ENCODE measurements at regions not wholly inside any gene's neighbourhood (a gene's known extent, or its start where the extent isn't known, plus 50 kb on each side); places are given as distances from the start of the nearest gene placed in this dataset.
"Not testable (repeated sequence)": the region's sequence is repeated elsewhere in the genome, so short reads cannot be mapped to it uniquely, and the experiment has no call there.

DNA sequence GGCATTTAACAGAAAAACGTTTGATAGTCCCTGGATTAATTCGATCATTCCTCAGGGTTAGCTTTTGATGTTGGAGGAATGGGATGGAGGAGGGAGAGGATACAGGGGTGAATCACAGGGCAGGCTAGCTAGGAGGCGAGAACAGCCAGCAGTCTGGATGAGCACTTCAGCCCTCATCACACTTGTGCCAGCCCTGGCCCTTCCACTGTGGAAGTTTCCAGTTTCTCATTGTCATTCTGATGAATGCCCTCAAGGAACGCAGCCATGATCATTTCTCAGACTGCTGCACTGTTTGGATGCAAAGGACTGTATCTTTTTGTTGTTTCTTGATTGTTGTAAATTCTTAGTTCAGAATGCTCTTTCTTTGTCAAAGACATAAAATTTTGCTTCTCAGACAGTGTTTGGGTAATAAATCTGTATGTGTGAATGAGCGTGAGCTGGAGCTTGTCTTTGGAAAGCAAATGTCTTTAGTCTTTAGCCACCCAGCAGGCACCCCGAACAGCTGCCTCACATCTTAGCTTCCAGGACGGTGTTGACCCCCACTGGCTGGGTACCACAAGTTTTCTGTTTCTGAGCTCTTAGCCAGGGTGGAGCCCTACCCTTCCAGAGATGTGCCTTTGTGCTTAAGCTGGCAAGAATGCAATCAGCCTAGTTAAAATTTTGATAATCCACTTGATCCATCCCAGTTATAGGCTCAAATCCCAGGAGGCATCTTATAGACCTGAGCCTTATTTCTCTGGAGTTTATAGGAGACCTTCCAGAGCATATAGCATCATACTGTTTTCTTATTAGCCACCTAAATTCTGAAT is 121.1 kb downstream of the PDCD6IP start:
- no peak for DNase-seq

DNA sequence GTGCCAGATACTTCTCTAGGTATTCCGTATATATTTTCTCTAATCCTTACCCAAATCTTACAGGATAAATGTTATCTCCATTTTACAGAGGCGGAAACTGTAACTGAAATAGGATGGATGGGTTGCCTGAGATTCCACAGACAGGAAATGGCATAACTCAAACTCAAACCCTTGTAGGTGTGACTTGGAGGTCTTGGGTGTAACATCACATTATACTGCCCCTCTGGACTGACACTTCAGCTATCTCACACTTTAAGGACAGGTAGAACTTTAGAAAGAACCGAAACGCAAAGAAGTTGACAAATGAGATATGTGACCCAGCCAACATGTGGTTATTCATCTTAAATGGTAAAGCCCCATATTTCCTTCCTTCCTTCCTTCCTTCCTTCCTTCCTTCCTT is 122.1 kb downstream of the PDCD6IP start:
- no peak for DNase-seq

DNA sequence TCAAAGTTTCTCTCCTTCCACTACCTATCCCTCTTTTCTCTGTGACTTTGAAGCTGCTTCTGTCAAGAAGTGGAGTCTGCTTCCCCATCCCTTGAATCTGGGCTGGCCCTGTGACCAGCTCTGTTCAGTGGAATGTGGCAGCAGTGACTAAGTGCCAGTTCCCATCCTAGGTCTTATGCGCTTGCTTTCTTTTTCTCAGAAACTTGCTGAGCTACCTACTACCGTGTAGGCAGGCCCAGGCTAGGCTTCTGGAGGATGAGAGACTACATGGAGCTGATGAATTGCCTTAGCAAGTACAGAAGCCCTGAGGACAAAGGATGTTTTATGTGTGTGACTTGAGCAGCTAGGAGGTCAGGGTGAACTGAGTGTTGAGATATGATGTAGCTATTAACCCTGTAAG is 123.2 kb downstream of the PDCD6IP start:
- no peak for DNase-seq

DNA sequence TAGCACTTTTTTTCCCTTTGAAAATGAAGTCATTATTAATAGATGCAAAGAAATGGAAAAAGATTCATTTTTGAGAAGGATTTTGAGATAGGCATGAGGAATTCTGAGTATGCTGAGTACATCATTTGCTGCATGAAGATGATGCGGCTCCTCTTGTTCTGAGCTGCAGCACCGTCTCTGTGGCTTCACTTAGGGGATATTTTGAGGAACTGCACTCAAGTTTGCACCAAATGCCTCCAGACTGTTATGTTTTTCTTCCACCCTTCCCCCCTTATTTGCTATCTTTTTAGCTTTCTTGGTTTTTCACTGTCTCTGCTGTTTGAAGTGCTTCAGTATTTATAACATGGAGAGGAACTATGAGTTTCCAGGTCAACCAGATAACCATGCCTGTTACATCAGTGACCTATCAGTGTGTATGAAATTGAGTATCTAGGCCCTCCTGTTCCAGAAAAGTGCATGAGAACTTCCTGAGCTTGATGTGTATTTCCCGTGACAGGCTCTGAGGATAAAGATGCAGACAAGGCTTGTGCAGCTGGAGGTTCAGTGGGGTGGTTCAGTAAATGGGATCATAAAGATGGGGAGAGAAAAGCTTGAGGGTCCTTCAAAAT is 128.7 kb downstream of the PDCD6IP start:
- no peak for DNase-seq

DNA sequence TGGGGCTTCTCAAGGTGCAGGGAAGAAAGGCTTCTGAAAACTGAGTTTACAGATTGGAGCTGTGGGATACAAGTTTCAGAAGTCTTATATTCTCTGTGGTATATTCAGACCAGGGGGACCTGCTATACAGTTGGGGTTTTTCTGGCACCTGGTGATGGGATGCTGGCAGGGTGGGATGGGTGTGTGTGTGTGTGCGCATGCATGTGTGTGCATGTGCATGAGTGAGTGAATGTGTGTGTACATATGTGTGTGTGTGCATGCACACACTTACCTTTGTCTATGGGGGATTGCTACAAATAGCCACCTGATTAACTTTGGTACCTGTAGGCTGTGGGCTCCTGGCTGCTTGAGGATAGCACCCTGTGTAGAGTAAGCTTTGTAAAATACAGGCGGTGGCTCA is 131.4 kb downstream of the PDCD6IP start:
- no peak for DNase-seq

DNA sequence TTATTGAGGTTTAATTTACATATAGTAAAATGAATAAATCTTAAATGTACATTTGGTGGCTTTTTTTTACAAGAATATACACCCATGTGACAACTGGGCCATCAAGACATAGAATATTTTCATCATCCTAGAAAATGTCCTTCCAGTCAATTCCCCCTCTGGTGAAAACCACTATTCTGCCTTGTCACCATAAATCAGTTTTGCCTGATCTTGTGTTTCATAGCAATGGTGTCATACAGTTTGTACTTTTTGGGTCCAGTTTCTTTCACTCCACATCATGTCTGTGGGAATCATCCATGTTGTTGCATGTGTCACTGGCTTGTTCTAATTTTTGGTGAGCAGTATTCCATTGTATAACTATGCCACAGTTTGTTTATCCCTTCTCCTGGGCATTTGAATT is 133.1 kb downstream of the PDCD6IP start:
- no peak for DNase-seq

DNA sequence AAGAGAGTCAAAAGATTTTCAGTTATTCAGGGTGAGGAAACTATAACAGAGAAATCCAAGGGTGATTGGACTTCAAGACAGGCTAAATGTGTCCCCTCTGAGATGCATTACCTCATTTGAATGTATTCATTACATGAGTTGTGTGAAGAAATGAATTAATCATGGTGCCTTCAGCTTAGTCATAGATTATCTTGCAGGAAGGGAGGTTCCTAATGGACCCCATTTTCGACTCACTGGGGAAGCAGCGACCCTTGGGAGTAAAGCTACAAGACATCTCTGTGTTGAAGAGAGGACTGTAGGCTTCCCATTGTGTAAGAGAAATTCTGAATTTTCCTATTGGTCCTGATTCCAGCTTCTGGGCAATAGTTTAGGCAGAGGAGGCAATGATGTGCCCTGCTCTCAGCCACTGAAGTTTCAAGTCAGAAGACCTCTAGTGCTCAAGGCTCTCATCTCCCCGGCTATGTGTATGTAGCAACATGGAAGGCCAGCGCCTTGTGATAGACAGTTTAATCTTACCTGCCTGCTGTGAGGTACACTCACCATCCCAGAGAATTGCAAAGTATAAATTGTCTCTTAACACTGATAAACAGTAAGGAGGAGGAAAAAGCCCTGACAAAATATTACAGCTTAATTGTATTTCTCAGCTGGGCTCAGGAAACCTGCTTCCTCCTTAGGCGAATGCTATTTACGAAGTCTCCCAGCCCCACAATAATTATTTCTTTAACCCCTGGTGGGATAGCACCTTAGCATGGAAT is 133.8 kb downstream of the PDCD6IP start:
- no peak for DNase-seq

DNA sequence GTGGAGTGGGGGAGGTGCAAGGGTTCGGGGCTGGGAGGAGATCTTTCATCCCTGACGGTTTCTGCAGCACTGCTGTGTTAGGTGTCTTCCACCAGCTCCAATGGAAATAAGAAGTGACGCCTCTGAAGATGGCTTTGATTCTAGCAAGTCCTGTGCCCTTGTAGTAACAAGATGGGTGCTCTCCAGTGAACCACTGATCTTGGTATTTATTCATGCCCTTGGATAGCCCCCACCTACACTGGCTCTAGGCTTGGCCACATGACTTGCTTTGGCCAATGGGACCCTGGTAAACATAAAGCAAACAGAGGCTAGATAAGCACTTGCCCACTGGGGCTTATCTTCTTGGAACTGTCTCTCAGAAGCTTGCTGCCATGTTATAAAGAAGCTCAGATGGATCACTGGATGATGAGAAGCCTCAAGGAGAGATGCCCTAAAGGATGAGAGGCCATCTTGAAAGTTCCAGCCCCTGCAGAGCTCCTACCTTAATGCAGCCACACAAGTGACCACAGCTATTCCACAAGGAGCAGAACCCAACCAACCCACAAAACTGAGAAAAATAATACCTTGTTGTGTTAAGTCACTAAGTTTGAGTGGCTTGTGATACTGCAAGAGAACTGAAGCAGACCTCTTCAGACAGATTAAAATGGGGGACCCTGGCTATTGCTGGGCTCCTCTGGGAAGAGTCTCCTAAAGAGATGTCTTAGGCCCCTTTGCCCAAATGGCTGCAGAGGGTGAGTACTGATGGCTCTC is 137.9 kb downstream of the PDCD6IP start:
- DNase-seq = no peak

DNA sequence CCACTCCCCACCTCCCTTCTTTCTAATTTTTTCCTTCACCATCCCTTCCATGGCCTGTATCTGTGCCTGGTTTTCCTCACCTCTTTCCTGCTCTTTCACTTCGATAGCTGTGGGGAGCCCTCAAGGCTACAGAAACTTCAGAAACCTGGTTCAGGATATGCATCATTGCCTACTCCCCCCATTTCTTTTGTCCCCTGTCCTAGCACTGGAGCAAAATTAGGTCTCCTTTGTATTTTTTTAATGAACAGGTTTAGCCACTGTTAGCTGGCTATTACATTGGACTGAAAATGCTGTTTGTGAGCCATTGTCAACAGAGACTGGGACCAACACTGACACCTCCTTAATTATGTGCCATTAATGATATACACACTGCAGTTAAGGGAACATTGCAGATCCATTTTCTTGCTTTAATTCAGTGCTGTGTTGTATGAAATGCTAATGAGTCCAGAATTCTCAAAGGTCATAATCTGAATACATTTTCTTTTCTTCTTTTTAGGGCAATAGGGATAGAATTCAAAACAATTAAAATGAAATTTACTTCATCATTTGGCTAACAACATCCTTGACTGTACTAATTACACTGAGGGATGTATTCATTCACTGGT is 138.6 kb downstream of the PDCD6IP start:
- DNase-seq = no peak

DNA sequence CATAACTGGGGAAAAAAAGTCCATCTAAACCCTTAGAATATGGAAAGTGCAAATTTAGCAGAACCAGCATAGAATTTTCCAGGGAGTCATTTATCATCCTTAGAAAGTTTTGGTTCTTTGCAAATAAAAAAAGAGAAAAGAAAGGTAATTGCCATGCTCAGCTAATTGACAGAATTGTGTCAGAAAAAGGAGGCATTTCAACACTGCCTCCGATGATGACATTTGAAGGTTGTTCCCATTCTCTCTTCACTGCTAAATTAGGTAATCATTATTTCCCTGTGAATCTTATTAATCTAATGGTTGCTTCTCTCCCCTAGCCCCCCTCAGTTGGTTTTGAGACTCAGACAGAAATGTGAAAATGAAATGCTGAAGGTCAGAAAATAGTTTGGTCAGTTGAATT is 139.2 kb downstream of the PDCD6IP start:
- no peak for DNase-seq

DNA sequence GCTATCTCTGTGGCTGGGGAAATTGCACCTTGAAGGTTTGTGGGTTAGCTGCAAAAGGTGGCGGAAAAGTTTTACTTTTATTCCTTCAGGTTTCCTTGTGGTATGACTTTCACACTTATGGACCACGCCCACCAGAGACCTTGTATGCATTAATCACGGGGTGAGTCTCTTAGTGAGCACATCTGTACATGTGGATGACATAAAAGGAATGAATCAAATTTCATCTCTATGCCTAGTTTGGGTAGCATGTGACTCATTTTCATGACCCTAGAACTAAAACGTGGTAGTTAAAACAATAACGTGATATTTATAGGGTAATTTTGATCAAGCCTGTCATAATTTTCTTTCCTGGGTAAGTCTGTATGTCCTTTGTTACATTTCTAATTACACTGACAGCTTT is 141.7 kb downstream of the PDCD6IP start:
- DNase-seq = no peak

DNA sequence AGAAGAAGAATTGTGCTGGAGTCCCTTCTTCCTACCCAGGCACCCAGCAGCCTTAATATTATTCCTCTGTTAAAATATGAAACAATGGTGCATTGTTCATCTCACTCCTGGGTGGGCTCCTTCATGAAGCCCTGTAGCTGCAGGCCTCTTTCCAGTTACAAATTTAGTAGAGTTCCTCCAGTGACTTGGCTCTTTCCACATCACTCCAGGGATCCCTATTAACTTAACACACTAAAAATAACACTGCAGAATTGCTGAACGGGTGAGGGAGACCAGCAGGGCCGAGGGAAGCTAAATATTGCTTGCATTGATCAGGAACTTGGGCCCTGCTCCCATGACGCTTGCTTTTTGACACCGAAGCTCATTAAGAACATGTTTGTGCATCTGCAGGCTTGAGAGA is 142.3 kb downstream of the PDCD6IP start:
- DNase-seq = no peak

DNA sequence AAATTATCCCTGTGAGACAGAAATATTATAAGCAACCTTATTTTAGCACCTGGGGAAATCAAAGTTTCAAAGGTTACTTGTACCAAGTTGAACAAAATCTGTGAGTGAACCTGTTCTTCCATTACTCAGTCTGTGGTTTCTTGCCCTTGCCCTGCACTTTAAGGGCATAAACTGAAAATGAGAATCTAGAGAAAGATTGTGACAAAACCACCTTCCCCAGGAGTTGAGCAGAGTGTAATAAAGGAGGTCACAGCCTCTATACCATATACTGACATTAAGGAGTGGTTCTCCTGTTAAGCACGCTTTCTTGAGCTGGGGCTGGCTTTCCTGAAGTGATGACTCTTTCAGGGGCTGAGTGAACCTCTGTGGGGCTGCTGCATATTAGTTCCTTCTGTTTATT is 143.4 kb downstream of the PDCD6IP start:
- DNase-seq = no peak

DNA sequence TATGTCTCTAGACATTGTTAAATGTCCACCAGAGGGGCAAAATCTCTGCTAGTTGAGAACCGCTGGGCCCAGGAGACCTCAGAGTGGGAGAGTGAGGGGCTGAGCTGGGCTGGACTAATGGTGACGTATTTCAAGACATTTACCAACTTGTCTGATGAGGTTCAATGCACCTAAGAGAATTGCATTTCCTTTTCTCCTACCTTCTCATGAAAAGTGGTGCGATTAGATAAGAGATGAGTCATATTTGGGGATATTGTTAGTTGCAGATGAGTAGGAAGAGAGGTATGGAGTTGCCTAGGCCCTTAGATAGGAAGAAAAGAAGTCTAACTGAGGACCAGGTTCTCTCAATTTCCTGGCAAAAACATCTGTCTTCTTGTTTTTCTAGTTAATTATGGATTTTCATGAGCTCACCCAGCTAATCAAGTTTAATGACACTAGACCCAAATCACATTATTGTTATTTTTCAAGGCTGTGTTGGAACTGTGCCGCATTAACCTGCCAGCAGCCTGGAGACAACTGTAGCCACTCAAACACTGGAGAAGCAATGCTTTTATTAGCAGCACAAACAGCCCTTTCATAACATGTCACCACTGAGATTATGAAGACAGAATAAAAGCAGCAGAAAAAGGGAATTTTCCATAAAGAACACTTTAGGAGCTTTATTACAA is 144.2 kb downstream of the PDCD6IP start:
- no peak for DNase-seq

DNA sequence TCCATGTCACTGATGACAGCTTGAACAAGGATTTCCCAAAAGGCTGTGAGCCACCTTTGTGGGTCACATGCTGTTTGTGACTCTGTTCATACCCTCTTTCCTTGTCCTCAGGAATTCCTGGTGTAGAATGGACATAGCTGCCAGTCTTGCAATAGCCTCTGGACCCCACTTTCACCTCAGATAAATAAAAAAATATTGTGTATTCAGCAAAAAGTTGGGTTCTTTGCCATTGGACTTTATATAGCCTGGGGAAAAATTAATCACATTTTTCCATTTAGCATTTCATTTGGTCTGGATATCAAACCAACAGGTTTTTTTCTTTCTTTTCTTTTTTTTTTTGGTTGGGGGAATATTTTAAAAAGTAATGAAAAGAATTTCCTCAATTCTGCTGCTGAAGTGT is 144.8 kb downstream of the PDCD6IP start:
- no peak for DNase-seq

DNA sequence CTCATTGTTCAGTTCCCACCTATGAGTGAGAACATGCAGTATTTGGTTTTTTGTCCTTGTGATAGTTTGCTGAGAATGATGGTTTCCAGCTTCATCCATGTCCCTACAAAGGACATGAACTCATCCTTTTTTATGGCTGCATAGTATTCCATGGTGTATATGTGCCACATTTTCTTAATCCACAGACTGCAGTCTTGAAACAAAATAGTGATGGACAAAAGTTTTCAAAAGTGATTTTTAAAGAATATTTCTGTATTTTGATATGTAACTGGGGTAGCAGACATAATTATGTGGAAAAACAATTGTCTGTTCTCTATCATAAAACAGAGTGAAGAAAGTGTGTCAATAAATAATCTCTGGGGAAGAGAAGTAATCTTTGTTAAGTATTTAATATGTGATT is 148.2 kb downstream of the PDCD6IP start:
- DNase-seq = not testable (repeated sequence)

DNA sequence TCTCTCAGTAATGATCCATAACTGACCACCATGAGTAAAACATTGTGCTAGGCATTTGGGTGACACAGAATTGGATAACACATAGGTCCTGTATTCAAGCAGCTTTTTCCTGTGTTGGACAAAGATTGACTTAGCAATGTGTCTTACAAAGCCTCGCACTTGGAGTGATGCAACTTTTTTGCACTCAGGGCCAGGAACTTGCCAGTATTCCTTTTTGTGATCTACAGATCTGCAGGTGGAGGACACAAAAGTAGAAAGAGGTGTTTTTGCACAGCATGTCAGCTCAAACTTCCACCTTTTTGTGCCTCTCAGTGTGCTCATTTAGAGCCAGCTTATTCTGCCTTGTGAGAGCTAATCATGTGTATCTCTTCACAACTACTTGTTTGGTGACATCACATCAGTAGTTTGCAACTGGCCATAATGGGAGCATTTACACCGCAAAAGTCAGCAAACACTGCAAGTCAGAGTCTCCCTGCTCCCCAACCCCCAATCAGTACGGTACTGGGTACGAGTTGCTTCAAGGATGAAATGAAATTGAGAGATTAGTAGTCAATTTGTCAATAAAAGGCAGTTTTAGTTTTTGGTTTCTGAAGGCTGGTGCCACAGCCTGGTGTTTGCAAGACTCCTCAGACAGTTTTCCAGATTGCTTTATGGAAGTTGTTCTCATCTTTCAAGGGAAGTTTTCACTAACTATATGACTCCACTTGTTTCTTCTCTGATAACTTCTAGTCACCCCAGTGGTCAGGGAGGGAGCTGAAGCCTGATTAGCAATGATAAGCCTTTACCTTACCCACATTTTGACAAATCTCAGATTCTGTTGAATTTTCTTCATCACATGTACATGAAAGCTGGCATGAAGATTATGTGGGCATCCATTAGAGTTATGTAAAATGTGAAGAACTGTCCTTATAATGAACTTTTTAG is 149.1 kb downstream of the PDCD6IP start:
- no peak for DNase-seq

DNA sequence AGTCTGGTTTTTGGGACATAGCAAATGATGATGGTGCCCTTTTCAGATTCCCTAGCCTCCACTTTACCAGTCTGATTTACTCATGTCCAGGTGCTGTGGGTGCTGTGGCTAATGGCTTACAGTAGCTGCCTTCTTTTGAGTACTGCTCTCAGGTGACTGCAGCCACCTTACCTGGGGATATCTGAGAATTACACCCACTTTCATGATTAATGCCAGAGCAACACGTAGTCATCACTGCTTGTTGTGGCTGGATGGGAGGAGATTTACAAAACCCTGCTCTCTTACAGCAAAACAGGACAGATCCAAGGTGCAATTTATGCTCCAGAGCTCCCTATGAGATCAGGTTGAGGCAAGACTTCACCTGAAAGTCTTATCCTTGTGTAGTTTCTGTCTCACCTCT is 150.6 kb downstream of the PDCD6IP start:
- no peak for DNase-seq

DNA sequence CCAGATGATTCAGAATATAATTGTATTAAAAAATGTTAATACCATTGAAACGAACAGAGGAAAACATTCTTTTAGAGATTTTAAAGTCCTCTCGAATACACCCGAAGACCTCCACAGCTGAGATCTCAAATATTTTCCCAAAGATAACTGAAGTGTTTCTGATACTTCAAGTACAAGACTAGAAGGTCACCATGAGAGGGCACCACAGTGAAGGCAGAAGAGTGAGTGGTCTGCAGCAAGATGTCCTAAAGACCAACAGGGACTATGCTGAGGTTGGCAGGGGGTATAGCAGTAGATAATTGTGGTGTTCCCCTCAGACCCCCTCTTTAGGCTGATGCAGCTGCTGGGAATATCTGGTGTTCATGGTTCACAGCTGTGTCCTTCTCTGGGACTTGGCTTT is 156.5 kb downstream of the PDCD6IP start:
- no peak for DNase-seq

DNA sequence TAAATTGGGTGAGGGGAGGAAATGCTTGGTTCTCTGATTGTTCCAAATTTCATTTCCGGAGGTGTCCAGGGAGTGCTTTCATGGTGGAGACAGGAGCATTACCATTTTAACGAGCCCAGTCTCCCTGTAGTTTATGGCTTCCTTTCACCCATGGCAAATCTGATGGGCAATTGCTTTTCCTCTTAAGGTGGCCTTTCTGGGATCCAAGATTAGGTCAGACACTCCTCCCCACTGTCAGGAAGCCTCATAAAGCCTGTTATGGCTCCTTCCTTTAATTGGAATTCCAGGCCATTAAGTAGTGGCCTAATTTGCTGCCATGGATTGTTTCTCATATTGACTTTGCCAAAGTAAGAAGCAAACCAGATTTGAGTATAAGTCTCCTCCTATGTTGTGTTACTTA is 157.8 kb downstream of the PDCD6IP start:
- no peak for DNase-seq

DNA sequence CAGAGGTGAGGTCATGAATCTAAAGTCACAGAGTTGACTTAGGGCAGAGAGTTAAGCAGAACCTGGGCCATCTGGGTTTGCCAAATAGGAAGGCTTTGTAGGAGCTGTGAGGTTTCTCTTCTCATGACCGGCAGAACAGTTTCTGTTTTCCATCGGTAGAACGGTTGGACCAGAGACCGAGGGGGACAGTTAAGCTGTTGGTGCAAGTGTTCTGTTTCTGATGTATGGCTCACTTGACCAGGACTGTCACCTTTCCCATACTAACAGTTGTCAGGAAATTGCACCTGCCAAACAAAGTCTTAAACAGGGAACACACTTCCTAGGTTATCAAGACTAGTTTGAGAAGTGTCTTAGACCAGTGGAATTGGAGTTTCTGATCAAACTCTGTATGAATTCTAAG is 158.3 kb downstream of the PDCD6IP start:
- DNase-seq = no peak
